ENCODE measurements at regions not wholly inside any gene's neighbourhood (a gene's known extent, or its start where the extent isn't known, plus 50 kb on each side); places are given as distances from the start of the nearest gene placed in this dataset.

DNA sequence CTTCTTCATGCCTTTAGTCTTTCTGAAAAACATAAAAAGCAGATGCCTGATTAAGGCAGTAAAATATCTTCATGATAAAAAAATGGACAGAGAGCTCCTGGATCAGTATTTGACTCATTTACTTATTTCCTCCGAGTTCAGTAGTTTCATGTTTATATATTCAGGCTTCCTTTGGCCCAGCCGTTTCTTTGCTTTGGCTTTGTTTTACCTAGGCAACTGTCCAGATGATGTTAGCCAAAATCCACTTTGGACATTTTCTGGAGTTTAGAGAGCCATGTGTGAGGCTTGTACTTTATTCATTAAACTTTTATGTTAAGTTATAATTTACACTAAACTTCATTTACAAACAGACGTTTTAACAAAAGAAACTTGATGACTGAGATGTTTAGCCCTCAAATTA lies 307.1 kb upstream of the RSPO3 start:
- TF ChIP-seq, protein P1, sequence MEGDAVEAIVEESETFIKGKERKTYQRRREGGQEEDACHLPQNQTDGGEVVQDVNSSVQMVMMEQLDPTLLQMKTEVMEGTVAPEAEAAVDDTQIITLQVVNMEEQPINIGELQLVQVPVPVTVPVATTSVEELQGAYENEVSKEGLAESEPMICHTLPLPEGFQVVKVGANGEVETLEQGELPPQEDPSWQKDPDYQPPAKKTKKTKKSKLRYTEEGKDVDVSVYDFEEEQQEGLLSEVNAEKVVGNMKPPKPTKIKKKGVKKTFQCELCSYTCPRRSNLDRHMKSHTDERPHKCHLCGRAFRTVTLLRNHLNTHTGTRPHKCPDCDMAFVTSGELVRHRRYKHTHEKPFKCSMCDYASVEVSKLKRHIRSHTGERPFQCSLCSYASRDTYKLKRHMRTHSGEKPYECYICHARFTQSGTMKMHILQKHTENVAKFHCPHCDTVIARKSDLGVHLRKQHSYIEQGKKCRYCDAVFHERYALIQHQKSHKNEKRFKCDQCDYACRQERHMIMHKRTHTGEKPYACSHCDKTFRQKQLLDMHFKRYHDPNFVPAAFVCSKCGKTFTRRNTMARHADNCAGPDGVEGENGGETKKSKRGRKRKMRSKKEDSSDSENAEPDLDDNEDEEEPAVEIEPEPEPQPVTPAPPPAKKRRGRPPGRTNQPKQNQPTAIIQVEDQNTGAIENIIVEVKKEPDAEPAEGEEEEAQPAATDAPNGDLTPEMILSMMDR (IDR thresholded peaks at IDR 0.05), result no peak
- WGBS, 2 donors, result 29 to 45% methylated on average over 3 of the region's 3 CpGs

DNA sequence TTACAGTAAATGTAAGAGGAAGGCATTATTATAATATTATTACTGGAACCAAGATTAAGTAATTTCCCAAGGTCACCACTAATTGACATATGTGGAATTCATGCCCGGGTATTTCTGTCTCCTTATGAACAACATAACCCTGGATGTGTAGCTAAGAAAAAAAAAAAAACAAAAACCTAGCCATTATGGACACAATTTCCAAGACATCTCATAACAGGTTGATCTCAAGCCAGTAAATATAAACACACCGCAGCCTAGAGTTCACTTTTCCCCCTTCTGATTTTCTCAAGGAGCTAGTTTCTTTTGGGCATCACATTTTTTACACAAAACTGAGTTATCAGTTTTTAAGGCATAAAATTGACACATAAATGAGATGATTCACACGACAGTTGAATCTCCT lies 306.5 kb upstream of the RSPO3 start:
- H3K9me3 ChIP-seq, result no peaks in the 10 kb centered on the region
- no peaks in the 10 kb centered on the region for H3K36me3 ChIP-seq
- TF ChIP-seq, protein P1 (IDR thresholded peaks at IDR 0.05), result no peak
- no peak overlapping the region for H3K4me3 ChIP-seq
- no peak overlapping the region for H3K27ac ChIP-seq
- ATAC-seq, result no peak
- peaks cover 0 to 15% (median 0%) of the 10 kb centered on the region in 7 donors for H3K27me3 ChIP-seq
- intact Hi-C loops (cut with DNase I), result no loop called here
- DNase-seq, result no peak
- peaks cover 0 to 15% (median 0%) of the 10 kb centered on the region in 9 donors for H3K4me1 ChIP-seq
- WGBS, 2 donors, result 50 to 51% methylated on average over 3 of the region's 3 CpGs

More for the DNA sequence above, 307.1 kb upstream of the RSPO3 start:
- H3K4me3 ChIP-seq, result no peak overlapping the region
- H3K9me3 ChIP-seq, result no peaks in the 10 kb centered on the region
- intact Hi-C loops (cut with DNase I), result no loop called here
- peak in 5 of 8 donors; percentile 31 to 79 (median 66) for ATAC-seq
- H3K27me3 ChIP-seq, result peaks cover 0 to 18% (median 0%) of the 10 kb centered on the region in 7 donors
- no peak overlapping the region for H3K27ac ChIP-seq
- peak in 1 of 2 donors; percentile 11 for DNase-seq
- H3K36me3 ChIP-seq, result no peaks in the 10 kb centered on the region
- H3K4me1 ChIP-seq, result peaks cover 0 to 15% (median 0%) of the 10 kb centered on the region in 9 donors

DNA sequence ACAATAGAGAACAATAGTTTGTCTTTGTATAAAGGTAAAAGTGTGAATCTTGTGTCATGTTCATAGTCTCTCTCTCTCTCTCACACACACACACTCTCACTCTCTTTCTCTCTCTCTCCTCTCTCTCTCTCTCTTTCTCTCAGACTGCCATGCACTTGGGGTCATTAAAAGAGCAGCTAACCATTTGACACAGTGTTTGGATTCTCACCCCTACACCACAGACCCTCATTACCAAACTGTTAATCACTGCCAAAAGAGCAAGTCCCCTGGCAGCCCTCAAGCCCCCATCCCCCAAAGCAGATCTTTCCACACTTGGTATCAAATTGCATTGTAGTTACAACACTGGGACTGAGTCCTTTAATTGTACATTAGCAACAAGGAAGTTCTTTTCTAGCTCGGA lies 305.8 kb upstream of the RSPO3 start:
- Histone ChIP-seq H3K9me3 (no peaks in the 10 kb centered on the region), H3K4me3 (no peak overlapping the region), H3K36me3 (no peaks in the 10 kb centered on the region), H3K4me1 (peaks cover 0 to 15% (median 0%) of the 10 kb centered on the region in 9 donors), H3K27me3 (peaks cover 0 to 8% (median 0%) of the 10 kb centered on the region in 7 donors), H3K27ac (no peak overlapping the region)
- intact Hi-C loops (cut with DNase I), result no loop called here
- 27 to 29% methylated on average over 1 of the region's 1 CpG for WGBS, 2 donors
- DNase-seq, result no peak
- TF ChIP-seq, protein P1 (IDR thresholded peaks at IDR 0.05), result no peak
- ATAC-seq, result no peak

DNA sequence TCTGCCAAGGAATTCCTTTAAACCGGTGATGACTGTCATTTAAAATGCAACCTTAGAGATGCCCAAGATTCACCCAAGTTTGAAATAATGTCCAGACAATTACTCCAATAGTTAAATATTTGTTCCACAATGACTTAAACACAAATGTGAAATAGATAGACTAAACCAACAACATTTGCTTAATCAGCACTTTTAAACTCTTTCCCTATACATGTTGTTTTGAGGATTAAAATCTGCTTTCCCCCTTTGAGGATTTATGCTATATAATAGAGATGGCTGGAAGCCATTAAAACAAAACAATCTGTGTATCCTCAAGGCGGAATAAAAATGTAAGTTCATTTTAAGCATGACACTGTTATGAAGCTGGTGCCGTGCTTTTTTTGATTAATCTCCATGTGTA lies 297.8 kb upstream of the RSPO3 start:
- no peak overlapping the region for H3K27ac ChIP-seq
- H3K4me3 ChIP-seq, result no peak overlapping the region
- no peaks in the 10 kb centered on the region for H3K4me1 ChIP-seq
- ATAC-seq, result no peak
- no peak for DNase-seq
- H3K27me3 ChIP-seq, result peaks cover 0 to 4% (median 0%) of the 10 kb centered on the region in 7 donors
- intact Hi-C loops (cut with DNase I), result no loop called here
- WGBS, 2 donors, result 90 to 93% methylated on average over 3 of the region's 3 CpGs
- H3K36me3 ChIP-seq, result no peaks in the 10 kb centered on the region
- no peaks in the 10 kb centered on the region for H3K9me3 ChIP-seq
- TF ChIP-seq, protein P1 (IDR thresholded peaks at IDR 0.05), result no peak

Data from heart right ventricle (tissue), 16 donors.